ENCODE measurements at regions not wholly inside any gene's neighbourhood (a gene's known extent, or its start where the extent isn't known, plus 50 kb on each side); places are given as distances from the start of the nearest gene placed in this dataset.

DNA sequence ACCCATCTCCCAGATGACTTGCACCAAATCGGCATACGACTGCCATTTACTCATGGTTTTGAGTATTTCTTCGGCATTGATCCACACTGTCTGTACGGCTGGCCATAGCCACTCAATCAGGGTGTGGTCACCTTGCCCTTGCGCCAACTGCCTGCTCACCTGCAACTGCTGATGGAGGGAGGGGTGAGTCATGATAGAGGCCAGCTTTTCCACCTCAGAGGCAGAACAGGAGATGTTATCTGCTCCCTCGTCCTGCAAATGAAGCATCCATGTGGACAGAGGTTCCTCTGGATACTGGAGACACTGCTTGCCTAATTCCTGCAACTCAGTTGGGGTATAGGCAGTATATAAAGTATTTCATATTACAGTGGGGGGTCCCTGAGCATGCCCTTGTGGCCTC lies 85.6 kb upstream of the ATP10B start:
- TF ChIP-seq CTCF (IDR thresholded peaks at IDR 0.05) (no peak), POLR2AphosphoS5 (IDR thresholded peaks at IDR 0.05) (no peak), POLR2A (IDR thresholded peaks at IDR 0.05) (no peak), EP300 (IDR thresholded peaks at IDR 0.05) (no peak)

All from upper lobe of left lung (tissue), 4 donors.